Putamen (tissue), 1 donor: ENCODE measurements at regions not wholly inside any gene's neighbourhood (a gene's known extent, or its start where the extent isn't known, plus 50 kb on each side); places are given as distances from the start of the nearest gene placed in this dataset.

ENCODE experiments used
- DNase-seq: peaks from one replicate; pipeline ENCODE4 v3.0.0-alpha.2; 2016; ENCODE audit warnings: low spot score

GRCh38 chr2:222058819-222059445 is 239.9 kb downstream of the PAX3 start:
- DNase-seq = no peak

DNA sequence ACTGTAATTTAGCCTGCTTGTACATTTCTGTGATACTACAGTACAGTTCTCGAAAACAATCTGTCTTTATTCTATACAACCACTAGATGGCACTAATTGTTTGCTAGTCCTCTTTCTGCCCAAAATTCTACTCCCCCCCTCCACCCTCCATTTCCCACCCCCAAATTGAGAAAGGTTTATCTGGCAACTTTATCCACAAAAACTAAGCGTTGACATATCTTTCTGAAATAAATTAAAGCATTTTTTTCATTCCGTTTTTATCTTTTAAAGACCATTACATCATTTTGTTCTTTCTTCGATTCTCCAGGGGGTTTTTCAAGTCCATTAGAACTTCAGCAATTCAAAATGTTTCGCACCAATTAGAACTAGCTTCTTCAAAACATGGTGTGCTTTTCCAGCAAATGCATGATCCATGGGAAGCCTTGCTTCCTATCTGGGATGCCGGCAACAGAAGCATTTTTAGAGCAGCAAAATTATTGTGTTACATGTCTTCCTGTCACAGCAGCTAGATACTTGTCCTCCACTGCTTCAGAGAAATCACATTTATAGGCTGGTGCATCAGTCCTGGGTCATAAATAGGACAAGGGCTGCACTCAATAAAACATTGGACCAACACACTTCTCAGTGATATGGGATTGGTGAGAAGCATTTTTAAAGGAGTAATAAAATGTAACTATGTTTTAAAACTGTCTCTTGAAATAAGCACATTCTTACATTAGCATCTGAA is 241.3 kb downstream of the PAX3 start:
- no peak for DNase-seq

- no peak for DNase-seq
Measured at GRCh38 chr2:222055328-222055727, 243.5 kb downstream of the PAX3 start.

DNA sequence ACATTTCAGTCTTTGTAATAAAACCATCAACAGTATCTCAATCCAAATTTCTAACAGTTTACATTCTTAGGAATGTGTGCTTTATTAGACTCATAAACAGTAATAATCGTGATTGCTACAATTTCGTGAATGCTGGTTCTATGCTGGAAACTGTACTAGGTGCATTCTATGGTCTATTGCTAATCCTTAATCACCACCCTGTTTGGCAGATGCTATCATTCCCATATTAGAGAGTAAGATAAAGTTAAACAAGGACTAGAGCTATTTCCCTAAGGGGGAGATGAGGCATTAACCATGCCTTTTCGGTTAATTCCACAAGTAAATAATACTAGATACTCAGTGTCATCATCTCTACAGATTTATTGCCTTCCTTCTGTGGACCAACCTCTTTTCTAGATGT is 244.0 kb downstream of the PAX3 start:
- no peak for DNase-seq

DNA sequence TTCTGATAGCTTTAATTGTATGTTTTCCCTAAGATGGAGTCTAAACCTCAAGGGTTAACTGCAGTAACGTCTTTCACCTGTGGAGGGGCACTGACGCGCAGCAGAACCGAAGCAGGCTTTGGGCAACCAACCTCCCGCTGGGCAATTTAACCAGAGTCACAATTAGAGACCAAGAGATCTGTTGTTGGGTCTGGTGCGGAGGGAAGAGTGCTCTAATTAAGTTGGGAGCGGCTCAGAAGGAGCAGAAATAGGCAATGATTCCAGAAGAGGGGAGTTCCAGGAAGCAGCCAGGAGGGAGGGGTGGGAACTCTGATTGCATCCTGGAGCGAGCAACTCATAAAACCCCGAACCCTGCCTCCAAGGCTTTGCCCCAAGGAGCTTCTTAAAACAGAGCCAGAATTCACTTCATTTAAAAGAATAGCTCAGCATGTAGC is 245.8 kb downstream of the PAX3 start:
- DNase-seq = no peak

DNA sequence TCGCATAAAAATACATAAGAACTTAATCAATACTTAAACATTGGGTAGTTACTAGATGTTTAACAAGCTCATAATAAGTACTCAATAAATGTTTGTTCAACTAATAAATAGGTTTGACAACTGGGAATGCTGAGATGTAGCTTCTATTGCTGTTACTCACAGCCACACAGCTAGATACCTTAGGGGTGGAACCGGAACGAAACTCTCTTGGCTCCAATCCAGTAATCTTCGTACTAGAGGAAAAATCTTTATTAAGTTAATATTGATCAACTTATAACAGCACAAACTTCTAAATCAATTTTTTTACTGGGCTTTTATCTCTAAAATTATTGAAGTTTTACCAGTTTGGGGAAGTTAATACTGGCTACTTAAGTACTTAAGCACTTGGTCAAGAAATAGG is 247.8 kb downstream of the PAX3 start:
- no peak for DNase-seq

DNA sequence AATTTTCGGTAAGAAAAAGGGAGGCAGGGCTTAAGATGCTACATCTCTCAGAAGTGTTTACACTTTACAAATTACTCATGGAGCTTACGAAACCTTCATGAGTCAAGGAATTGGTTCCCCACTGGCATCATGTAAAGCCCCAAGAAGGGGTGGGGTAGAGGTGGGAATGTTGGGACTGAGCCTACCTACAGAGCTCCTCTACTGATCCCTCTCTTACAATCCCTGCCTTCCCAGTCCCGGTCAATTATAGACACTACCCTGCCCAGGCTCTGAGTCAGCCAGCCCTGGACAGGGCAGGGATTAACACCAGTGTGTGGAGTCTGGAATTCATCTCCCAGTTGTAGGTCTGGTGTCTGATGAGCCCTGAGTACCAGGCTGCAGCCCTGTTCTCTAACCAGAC is 248.9 kb downstream of the PAX3 start:
- DNase-seq = no peak

DNA sequence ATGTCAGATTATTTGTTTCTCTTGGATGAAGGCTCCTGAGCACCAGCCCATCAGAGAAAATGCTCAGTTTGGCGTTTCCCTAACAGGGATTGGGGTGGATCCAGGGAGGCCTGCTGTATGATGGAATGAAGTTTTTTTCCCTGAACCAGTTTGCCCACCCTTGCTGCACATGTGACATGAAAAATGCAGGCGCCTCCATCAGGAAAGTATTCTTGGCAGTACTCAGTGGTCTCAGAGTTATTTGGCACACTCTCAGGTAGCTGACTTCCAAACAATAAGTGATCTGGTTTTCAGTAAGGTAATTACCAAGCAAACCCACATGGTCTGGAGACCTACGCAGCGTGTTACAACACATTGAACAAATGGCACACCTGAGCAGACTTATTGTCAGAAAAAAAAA is 254.9 kb downstream of the PAX3 start:
- no peak for DNase-seq

DNA sequence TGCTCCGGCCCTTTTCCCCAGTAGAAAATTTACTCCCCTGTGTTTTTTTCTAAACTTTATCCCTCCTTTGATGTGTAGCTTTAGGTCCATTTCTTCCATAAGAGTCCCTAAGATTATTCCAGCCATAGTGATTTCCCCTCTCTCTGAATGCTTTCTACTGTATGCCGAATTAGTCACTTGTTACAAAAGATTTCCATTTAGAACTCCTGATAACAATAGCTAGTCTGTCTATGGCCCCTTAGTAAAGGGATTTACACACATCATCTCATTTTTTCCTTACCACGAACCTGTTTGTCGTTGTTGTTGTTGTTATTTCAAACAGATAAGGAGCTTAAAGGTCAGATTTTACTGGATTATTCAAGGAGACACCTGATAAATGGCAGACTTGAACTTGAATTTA is 256.1 kb downstream of the PAX3 start:
- DNase-seq = no peak

GRCh38 chr2:222040333-222040732 is 258.5 kb downstream of the PAX3 start:
- DNase-seq = no peak

- DNase-seq = no peak
Measured at GRCh38 chr2:222039821-222040220, 259.0 kb downstream of the PAX3 start.

GRCh38 chr2:222038067-222038802 is 260.6 kb downstream of the PAX3 start:
- DNase-seq = peak; percentile 15

DNA sequence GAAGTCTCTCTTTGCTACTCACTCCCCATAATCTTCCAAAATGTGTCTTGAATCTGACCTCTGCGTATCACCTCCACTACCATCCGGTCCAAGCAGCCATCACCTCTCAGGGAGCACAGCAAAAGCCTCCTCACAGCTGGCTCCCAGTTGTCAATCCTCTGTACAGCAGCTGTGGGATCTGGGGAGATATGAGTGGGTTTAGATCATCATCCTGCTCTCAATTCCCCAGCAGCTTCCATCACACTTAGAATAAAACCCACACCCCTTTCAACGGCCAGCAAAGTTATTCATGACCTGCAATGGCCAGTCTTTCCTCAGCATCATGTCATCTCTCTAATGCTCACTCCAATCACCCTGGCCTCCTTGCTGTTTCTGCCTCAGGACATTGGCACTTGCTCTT is 261.6 kb downstream of the PAX3 start:
- DNase-seq = no peak

- no peak for DNase-seq
Measured at GRCh38 chr2:222034058-222034457, 264.7 kb downstream of the PAX3 start.

- no peak for DNase-seq
Measured at GRCh38 chr2:222033541-222033940, 265.3 kb downstream of the PAX3 start.

- DNase-seq = no peak
Measured at GRCh38 chr2:222025881-222026271, 272.9 kb downstream of the PAX3 start.

DNA sequence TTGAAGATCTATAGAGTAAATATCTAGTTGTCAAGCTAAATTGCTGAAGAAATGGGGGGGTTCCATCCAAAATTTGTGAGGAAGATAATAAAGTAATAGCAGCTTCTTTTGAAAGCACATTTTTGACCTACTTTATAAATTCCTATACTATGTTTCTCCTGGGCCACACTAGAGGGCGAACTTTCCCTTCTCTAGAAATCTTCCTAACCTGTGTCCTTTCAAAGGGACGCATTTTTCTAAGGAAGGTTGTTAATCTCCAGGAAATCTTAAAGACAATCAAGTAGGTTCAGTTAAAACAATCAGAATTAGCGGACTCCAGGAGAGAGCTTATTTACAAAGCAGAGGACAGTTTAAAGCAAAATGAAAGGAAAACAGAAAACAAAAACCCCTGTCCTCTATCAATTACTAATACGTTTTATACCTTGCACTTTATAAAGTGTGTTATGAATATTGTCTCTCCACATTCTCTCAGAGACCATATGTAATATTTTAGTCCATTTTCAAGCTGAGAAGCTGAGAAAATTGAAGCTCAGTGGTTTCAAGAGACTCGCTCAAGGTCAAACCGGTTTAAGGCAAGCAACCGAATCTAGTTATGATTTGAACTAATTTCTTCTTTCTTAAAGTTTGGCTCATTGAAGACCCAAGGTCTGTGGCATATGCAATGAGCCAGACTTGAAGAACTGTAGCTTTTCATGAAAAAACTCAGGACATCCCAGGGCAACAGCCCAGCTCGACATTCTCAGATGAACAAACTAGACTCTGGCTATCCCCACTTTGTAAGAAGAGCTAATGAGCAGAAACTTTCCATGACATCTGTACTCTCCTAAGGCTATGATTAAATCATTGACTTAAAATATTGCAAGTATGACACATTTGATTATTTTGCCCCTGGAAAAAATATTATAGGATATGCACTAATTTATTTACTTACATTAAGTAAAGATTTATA is 273.6 kb downstream of the PAX3 start:
- DNase-seq = peak; percentile 16

DNA sequence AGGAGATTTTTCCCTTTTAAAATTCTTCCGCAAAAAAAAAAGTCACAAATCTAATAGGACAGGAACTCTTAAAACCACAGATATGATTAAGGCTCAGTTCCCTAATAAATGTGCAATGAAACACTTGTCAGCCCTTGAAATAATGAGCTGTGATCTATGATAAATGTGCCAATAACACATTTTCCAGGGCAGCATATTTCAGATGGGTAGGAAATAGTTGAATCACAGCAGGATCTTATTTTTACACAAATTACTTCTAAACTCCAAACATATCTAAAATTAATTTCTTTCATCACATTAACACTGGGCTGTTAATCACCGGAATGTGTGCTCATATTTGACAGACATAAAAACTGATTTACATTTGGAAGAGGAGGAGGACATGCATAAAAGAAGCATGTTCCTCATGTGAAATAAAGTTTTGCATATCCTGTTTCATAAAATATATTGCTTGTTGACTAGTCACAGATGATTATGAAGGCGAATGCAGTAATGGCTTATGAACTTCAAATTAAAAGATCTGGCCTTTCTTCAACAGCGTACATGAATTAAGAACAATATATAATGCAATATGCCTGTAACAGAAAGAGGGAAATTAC is 281.4 kb downstream of the PAX3 start:
- no peak for DNase-seq

DNA sequence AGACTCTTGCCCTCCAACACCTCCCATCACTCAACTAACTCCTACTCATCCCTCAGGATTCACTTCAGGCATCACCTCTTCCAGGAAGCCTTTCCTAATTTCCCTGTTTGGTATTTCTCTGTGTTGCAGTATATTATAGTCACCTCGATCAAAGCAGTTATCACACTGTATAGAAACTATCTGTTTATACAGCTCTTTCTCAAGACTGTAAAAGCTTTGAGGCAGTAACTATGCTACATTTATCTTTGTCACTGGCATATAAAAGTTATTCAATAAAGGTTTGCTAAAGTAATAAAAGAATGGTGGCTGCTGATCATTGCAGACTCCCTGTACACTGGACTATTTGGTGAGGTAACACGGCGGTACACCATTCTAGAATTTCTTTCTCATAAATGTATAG is 284.9 kb downstream of the PAX3 start:
- no peak for DNase-seq

- DNase-seq = no peak
Measured at GRCh38 chr2:222000326-222000725, 298.5 kb downstream of the PAX3 start.

GRCh38 chr2:221999717-222000116 is 299.1 kb downstream of the PAX3 start:
- no peak for DNase-seq

DNA sequence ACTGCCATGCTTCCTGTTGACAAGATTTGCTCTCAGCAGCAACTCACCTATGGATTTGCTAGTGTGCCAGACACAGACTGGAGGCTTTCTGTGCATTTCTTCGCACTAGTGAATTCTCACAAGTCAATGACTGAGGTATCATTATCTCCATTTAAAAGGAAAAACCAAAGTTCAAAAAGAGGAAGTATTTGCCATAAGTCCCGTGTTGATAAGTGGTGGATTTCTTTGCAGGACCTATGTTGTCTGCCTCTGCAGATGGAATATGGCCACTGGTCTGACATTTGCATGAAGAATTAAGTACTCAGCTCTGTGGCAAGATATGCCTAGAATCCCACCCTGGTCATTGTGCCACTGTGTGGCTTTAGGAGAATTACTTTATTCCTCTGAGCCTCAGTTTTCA is 299.6 kb downstream of the PAX3 start:
- no peak for DNase-seq
